ENCODE measurements at regions not wholly inside any gene's neighbourhood (a gene's known extent, or its start where the extent isn't known, plus 50 kb on each side); places are given as distances from the start of the nearest gene placed in this dataset.
A peak's percentile ranks its signal among the peaks of the same experiment; 100 is the strongest.

- TF ChIP-seq, protein P1, sequence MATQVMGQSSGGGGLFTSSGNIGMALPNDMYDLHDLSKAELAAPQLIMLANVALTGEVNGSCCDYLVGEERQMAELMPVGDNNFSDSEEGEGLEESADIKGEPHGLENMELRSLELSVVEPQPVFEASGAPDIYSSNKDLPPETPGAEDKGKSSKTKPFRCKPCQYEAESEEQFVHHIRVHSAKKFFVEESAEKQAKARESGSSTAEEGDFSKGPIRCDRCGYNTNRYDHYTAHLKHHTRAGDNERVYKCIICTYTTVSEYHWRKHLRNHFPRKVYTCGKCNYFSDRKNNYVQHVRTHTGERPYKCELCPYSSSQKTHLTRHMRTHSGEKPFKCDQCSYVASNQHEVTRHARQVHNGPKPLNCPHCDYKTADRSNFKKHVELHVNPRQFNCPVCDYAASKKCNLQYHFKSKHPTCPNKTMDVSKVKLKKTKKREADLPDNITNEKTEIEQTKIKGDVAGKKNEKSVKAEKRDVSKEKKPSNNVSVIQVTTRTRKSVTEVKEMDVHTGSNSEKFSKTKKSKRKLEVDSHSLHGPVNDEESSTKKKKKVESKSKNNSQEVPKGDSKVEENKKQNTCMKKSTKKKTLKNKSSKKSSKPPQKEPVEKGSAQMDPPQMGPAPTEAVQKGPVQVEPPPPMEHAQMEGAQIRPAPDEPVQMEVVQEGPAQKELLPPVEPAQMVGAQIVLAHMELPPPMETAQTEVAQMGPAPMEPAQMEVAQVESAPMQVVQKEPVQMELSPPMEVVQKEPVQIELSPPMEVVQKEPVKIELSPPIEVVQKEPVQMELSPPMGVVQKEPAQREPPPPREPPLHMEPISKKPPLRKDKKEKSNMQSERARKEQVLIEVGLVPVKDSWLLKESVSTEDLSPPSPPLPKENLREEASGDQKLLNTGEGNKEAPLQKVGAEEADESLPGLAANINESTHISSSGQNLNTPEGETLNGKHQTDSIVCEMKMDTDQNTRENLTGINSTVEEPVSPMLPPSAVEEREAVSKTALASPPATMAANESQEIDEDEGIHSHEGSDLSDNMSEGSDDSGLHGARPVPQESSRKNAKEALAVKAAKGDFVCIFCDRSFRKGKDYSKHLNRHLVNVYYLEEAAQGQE (IDR thresholded peaks at IDR 0.05; ENCODE audit: insufficient read depth in 1 of 2, low read depth in 2 of 2, low read length in 1 of 2): no peak
- TF ChIP-seq CTCF (IDR thresholded peaks at IDR 0.05) (no peak), POLR2AphosphoS5 (IDR thresholded peaks at IDR 0.05; ENCODE audit: low read depth, low read length) (peak; percentile 37; the same call in 1 of the 2 replicates)
Observed at GRCh38 chr5:50595199-50595598, 71.2 kb upstream of the PARP8 start.

All from Panc1 (cell line).